DOHH2 (cell line): ENCODE measurements at regions not wholly inside any gene's neighbourhood (a gene's known extent, or its start where the extent isn't known, plus 50 kb on each side); places are given as distances from the start of the nearest gene placed in this dataset.

ENCODE experiments used
- EZH2phosphoT487 ChIP-seq: fragments of 200-600 bp; sonication (generic); IDR thresholded peaks from 2 replicates; pipeline ENCODE4 v1.6.1; 2017; ENCODE audit warnings: borderline replicate concordance, mild to moderate bottlenecking, antibody characterized with exemption, low read length, moderate library complexity, mixed read lengths
- TF ChIP-seq, protein P1 (sequence below): fragments of 200-600 bp; sonication (generic); IDR thresholded peaks from one replicate; pipeline ENCODE4 v1.5.1; 2014; ENCODE audit warnings: antibody characterized with exemption, mild to moderate bottlenecking, low read depth, low read length; ENCODE audit not compliant: poor library complexity, severe bottlenecking

- TF ChIP-seq, protein P1, sequence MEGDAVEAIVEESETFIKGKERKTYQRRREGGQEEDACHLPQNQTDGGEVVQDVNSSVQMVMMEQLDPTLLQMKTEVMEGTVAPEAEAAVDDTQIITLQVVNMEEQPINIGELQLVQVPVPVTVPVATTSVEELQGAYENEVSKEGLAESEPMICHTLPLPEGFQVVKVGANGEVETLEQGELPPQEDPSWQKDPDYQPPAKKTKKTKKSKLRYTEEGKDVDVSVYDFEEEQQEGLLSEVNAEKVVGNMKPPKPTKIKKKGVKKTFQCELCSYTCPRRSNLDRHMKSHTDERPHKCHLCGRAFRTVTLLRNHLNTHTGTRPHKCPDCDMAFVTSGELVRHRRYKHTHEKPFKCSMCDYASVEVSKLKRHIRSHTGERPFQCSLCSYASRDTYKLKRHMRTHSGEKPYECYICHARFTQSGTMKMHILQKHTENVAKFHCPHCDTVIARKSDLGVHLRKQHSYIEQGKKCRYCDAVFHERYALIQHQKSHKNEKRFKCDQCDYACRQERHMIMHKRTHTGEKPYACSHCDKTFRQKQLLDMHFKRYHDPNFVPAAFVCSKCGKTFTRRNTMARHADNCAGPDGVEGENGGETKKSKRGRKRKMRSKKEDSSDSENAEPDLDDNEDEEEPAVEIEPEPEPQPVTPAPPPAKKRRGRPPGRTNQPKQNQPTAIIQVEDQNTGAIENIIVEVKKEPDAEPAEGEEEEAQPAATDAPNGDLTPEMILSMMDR, result no peak
- TF ChIP-seq EZH2phosphoT487, result no peak
Measured at GRCh38 chr18:53861185-53861584, 363.3 kb downstream of the MBD2 start.
